ENCODE measurements at regions not wholly inside any gene's neighbourhood (a gene's known extent, or its start where the extent isn't known, plus 50 kb on each side); places are given as distances from the start of the nearest gene placed in this dataset.

GRCh38 chr4:3828546-3828945 lies 62.4 kb downstream of the ADRA2C start:
- TF ChIP-seq EZH2 (IDR thresholded peaks at IDR 0.05; ENCODE audit: borderline replicate concordance, control insufficient read depth, low read depth, low read length) (no peak), POLR2A (IDR thresholded peaks at IDR 0.05; ENCODE audit: low read depth, low read length) (no peak), ZNF274 (IDR thresholded peaks at IDR 0.05; ENCODE audit: insufficient read depth, insufficient read length) (no peak), ZBED1 (IDR thresholded peaks at IDR 0.05; ENCODE audit: borderline replicate concordance) (no peak), POU2F2 (IDR thresholded peaks at IDR 0.05; ENCODE audit: borderline replicate concordance, low read depth, low read length) (no peak), CTCF (IDR thresholded peaks at IDR 0.05 in 2 of 3, conservative IDR thresholded peaks at IDR 0.05 in 1 of 3; ENCODE audit: control insufficient read depth in 2 of 3, extremely low read depth in 1 of 3, insufficient read depth in 1 of 3, low read depth in 3 of 3, low read length in 3 of 3) (no peak), ZBTB11 (CRISPR knock-in tag; IDR thresholded peaks at IDR 0.05) (no peak), RELB (IDR thresholded peaks at IDR 0.05; ENCODE audit: low read depth) (no peak), ATF3 (IDR thresholded peaks at IDR 0.05; ENCODE audit: borderline replicate concordance, extremely low read depth, low read depth, low read length) (no peak), CEBPB (IDR thresholded peaks at IDR 0.05; ENCODE audit: borderline replicate concordance in 1 of 2, low read depth in 2 of 2, low read length in 2 of 2) (no peak)

All from GM12878 (cell line).